ENCODE measurements at regions not wholly inside any gene's neighbourhood (a gene's known extent, or its start where the extent isn't known, plus 50 kb on each side); places are given as distances from the start of the nearest gene placed in this dataset.

DNA sequence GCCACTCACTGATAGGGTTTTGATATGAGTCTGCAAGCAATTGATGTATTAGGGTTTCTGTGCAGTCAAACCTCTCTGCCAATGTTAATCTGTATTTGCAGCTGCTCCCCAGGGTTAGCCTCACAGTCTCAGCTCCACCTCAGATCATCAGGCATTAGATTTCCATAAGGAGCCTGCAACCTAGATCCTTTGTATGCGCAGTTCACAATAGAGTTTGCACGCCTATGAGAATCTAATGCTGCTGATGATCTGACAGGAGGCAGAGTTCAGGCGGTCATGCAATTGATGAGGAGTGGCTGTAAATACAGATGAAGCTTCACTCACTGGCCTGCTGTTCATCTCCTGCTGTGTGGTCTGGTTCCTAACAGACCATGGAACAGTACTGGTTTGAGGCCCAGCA is 280.6 kb downstream of the PAPSS1 start:
- TF ChIP-seq, protein P1, sequence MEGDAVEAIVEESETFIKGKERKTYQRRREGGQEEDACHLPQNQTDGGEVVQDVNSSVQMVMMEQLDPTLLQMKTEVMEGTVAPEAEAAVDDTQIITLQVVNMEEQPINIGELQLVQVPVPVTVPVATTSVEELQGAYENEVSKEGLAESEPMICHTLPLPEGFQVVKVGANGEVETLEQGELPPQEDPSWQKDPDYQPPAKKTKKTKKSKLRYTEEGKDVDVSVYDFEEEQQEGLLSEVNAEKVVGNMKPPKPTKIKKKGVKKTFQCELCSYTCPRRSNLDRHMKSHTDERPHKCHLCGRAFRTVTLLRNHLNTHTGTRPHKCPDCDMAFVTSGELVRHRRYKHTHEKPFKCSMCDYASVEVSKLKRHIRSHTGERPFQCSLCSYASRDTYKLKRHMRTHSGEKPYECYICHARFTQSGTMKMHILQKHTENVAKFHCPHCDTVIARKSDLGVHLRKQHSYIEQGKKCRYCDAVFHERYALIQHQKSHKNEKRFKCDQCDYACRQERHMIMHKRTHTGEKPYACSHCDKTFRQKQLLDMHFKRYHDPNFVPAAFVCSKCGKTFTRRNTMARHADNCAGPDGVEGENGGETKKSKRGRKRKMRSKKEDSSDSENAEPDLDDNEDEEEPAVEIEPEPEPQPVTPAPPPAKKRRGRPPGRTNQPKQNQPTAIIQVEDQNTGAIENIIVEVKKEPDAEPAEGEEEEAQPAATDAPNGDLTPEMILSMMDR (IDR thresholded peaks at IDR 0.05; ENCODE audit: low read depth, low read length, poor library complexity, severe bottlenecking) = no peak
- no peak for TF ChIP-seq EZH2phosphoT487 (IDR thresholded peaks at IDR 0.05; ENCODE audit: borderline replicate concordance, low read length)

All from DOHH2 (cell line).